Fibroblast of lung (primary cell): ENCODE measurements at regions not wholly inside any gene's neighbourhood (a gene's known extent, or its start where the extent isn't known, plus 50 kb on each side); places are given as distances from the start of the nearest gene placed in this dataset.

Experiments used
- DNase-seq, 2 donors: peaks; one replicate each; pipeline versions ENCODE4 v3.0.0 to v3.0.0-alpha.2; 2010; ENCODE audit warnings: low read depth in 2 of 2
- H2AFZ ChIP-seq: 2 replicates; pipeline ENCODE4 v1.5.1; 2012; ENCODE audit warnings: low read length, control low read depth, inconsistent platforms
- H3K27ac ChIP-seq: 2 replicates; pipeline ENCODE4 v1.5.1; 2011; ENCODE audit warnings: low read length, control low read depth; ENCODE audit not compliant: insufficient read depth
- H3K27me3 ChIP-seq: 2 replicates; pipeline ENCODE4 v1.5.1; 2011; ENCODE audit warnings: mild to moderate bottlenecking, low read length; ENCODE audit not compliant: control insufficient read depth, insufficient read depth
- H3K36me3 ChIP-seq: 2 replicates; pipeline ENCODE4 v1.5.1; 2011; ENCODE audit warnings: low read length; ENCODE audit not compliant: control insufficient read depth, insufficient read depth
- H3K4me1 ChIP-seq: 2 replicates; pipeline ENCODE4 v1.5.1; 2011; ENCODE audit warnings: low read length; ENCODE audit not compliant: control insufficient read depth, insufficient read depth; ENCODE audit errors: extremely low read depth
- H3K4me2 ChIP-seq: 2 replicates; pipeline ENCODE4 v1.5.1; 2011; ENCODE audit warnings: low read length, control low read depth; ENCODE audit not compliant: insufficient read depth; ENCODE audit errors: extremely low read depth
- H3K4me3 ChIP-seq, 4 experiments: fragments of 200-600 bp in 1 of 4; sonication (generic) in 1 of 4; replicated peaks in 1 of 4; 2 replicates each; pipeline ENCODE4 v1.5.1; 2011 to 2016; ENCODE audit warnings: low read length in 4 of 4, low read depth in 3 of 4, mild to moderate bottlenecking in 3 of 4, control low read depth in 2 of 4, inconsistent platforms in 1 of 4, mixed read lengths in 1 of 4; ENCODE audit not compliant: insufficient read depth in 1 of 4; ENCODE audit errors: control extremely low read depth in 1 of 4
- H3K79me2 ChIP-seq: 2 replicates; pipeline ENCODE4 v1.5.1; 2012; ENCODE audit warnings: mild to moderate bottlenecking, low read length, inconsistent platforms; ENCODE audit not compliant: control insufficient read depth, insufficient read depth
- H3K9ac ChIP-seq: 2 replicates; pipeline ENCODE4 v1.5.1; 2011; ENCODE audit warnings: mild to moderate bottlenecking, low read length, control low read depth; ENCODE audit not compliant: insufficient read depth
- H3K9me3 ChIP-seq: 2 replicates; pipeline ENCODE4 v1.5.1; 2012; ENCODE audit warnings: low read depth, low read length; ENCODE audit not compliant: control insufficient read depth, insufficient read depth
- H4K20me1 ChIP-seq: 2 replicates; pipeline ENCODE4 v1.5.1; 2011; ENCODE audit warnings: low read length; ENCODE audit not compliant: control insufficient read depth, insufficient read depth; ENCODE audit errors: extremely low read depth
- CTCF ChIP-seq, 2 donors: IDR thresholded peaks in 1 of 2; conservative IDR thresholded peaks in 1 of 2; 1 replicate in 1 of 2; 2 replicates in 1 of 2; pipeline ENCODE4 v1.5.1; 2011 to 2012; ENCODE audit warnings: low read length in 2 of 2, control low read depth in 1 of 2, inconsistent platforms in 1 of 2, low read depth in 1 of 2, mild to moderate bottlenecking in 1 of 2
- EZH2 ChIP-seq: IDR thresholded peaks from 2 replicates; pipeline ENCODE4 v1.5.1; 2012; ENCODE audit warnings: low read length, control low read depth, mild to moderate bottlenecking; ENCODE audit errors: missing control alignments

- no peak overlapping the region for H3K27ac ChIP-seq
- H3K4me3 ChIP-seq = no peak overlapping the region
- no peak overlapping the region for H3K4me2 ChIP-seq
- no peaks in the 10 kb centered on the region for H3K9me3 ChIP-seq
- no peak for DNase-seq
- H2AFZ ChIP-seq = no peak overlapping the region
- no peaks in the 10 kb centered on the region for H4K20me1 ChIP-seq
- H3K9ac ChIP-seq = no peak overlapping the region
- H3K4me1 ChIP-seq = peaks cover 19% of the 10 kb centered on the region
- no peaks in the 10 kb centered on the region for H3K79me2 ChIP-seq
- no peaks in the 10 kb centered on the region for H3K36me3 ChIP-seq
- peaks cover 4% of the 10 kb centered on the region for H3K27me3 ChIP-seq
- TF ChIP-seq CTCF (conservative IDR thresholded peaks at IDR 0.05 in 1 of 2, IDR thresholded peaks at IDR 0.05 in 1 of 2; ENCODE audit: low read depth in 1 of 2, low read length in 2 of 2) = no peak
Observed at GRCh38 chr6:43988801-43989200, 138.5 kb downstream of the MRPL14 start.

GRCh38 chr6:43987838-43988439 is 139.3 kb downstream of the MRPL14 start:
- TF ChIP-seq EZH2 (no peak), CTCF (conservative IDR thresholded peaks at IDR 0.05 in 1 of 2, IDR thresholded peaks at IDR 0.05 in 1 of 2; ENCODE audit: low read depth in 1 of 2, low read length in 2 of 2) (no peak)
- no peaks in the 10 kb centered on the region for H3K79me2 ChIP-seq
- H3K27ac ChIP-seq = no peak overlapping the region
- H4K20me1 ChIP-seq = no peaks in the 10 kb centered on the region
- no peaks in the 10 kb centered on the region for H3K36me3 ChIP-seq
- H3K4me1 ChIP-seq = peaks cover 19% of the 10 kb centered on the region
- peaks cover 4% of the 10 kb centered on the region for H3K27me3 ChIP-seq
- no peak for DNase-seq
- H2AFZ ChIP-seq = no peak overlapping the region
- H3K9me3 ChIP-seq = no peaks in the 10 kb centered on the region
- H3K4me3 ChIP-seq = no peak overlapping the region
- no peak overlapping the region for H3K4me2 ChIP-seq
- H3K9ac ChIP-seq = no peak overlapping the region

- Histone ChIP-seq H3K9me3 (no peaks in the 10 kb centered on the region), H3K4me2 (no peak overlapping the region), H3K9ac (no peak overlapping the region), H3K27ac (no peak overlapping the region), H3K4me1 (peaks cover 16% of the 10 kb centered on the region), H3K4me3 (no peak overlapping the region), H3K36me3 (no peaks in the 10 kb centered on the region), H3K79me2 (no peaks in the 10 kb centered on the region), H4K20me1 (no peaks in the 10 kb centered on the region), H2AFZ (no peak overlapping the region), H3K27me3 (peaks cover 4% of the 10 kb centered on the region)
- DNase-seq = no peak
- TF ChIP-seq EZH2 = no peak
- TF ChIP-seq CTCF (conservative IDR thresholded peaks at IDR 0.05 in 1 of 2, IDR thresholded peaks at IDR 0.05 in 1 of 2; ENCODE audit: low read depth in 1 of 2, low read length in 2 of 2) = no peak
Observed at GRCh38 chr6:43986177-43986825, 141.0 kb downstream of the MRPL14 start.
